ENCODE measurements at regions not wholly inside any gene's neighbourhood (a gene's known extent, or its start where the extent isn't known, plus 50 kb on each side); places are given as distances from the start of the nearest gene placed in this dataset.

GRCh38 chr15:92705764-92706163 is 50.2 kb upstream of the FAM174B start:
- DNase-seq (ENCODE audit: low spot score): no peak
- no peak for ATAC-seq (ENCODE audit: low FRiP score)
- TF ChIP-seq CTCF (IDR thresholded peaks at IDR 0.05): no peak

- DNase-seq (ENCODE audit: low spot score) (no peak), ATAC-seq (ENCODE audit: low FRiP score) (no peak)
- no peak for TF ChIP-seq CTCF (IDR thresholded peaks at IDR 0.05)
These were observed 50.6 kb upstream of the FAM174B start for GRCh38 chr15:92706201-92706600.

GRCh38 chr15:92707880-92708551 is 52.4 kb upstream of the FAM174B start:
- ATAC-seq (ENCODE audit: low FRiP score) (no peak), DNase-seq (ENCODE audit: low spot score) (no peak)
- no peak for TF ChIP-seq CTCF (IDR thresholded peaks at IDR 0.05)

GRCh38 chr15:92708635-92709034 is 53.1 kb upstream of the FAM174B start:
- ATAC-seq (ENCODE audit: low FRiP score) (no peak), DNase-seq (ENCODE audit: low spot score) (no peak)
- no peak for TF ChIP-seq CTCF (IDR thresholded peaks at IDR 0.05)

- ATAC-seq (ENCODE audit: low FRiP score): no peak
- TF ChIP-seq CTCF (IDR thresholded peaks at IDR 0.05): no peak
- DNase-seq (ENCODE audit: low spot score): no peak
These were observed 53.7 kb upstream of the FAM174B start for GRCh38 chr15:92709110-92709790.

- DNase-seq (ENCODE audit: low spot score) (no peak), ATAC-seq (ENCODE audit: low FRiP score) (no peak)
- no peak for TF ChIP-seq CTCF (IDR thresholded peaks at IDR 0.05)
These were observed 55.9 kb upstream of the FAM174B start for GRCh38 chr15:92711457-92711831.

GRCh38 chr15:92714077-92714476 is 58.5 kb upstream of the FAM174B start:
- ATAC-seq (ENCODE audit: low FRiP score): peak; percentile 63
- DNase-seq (ENCODE audit: low spot score): no peak
- no peak for TF ChIP-seq CTCF (IDR thresholded peaks at IDR 0.05)

All from omental fat pad (tissue), 3 donors.